Aorta (tissue), 5 donors: ENCODE measurements at regions not wholly inside any gene's neighbourhood (a gene's known extent, or its start where the extent isn't known, plus 50 kb on each side); places are given as distances from the start of the nearest gene placed in this dataset.

Experiments
- ATAC-seq: fragments of 200-7000 bp; cut with Tn5 transposase; one replicate; pipeline ENCODE4 v1.9.1; 2022; ENCODE audit warnings: moderate library complexity; ENCODE audit not compliant: low FRiP score
- DNase-seq, 2 donors: peaks; one replicate each; pipeline ENCODE4 v3.0.0-alpha.2; 2020
- H3K27ac ChIP-seq, 2 donors: one replicate each; pipeline ENCODE4 v1.5.1; 2013; ENCODE audit warnings: low read length in 2 of 2, mild to moderate bottlenecking in 2 of 2, moderate library complexity in 2 of 2, control low read depth in 1 of 2, inconsistent platforms in 1 of 2, low read depth in 1 of 2
- H3K27me3 ChIP-seq, 2 donors: one replicate each; pipeline ENCODE4 v1.6.1; 2013; ENCODE audit warnings: control low read depth in 1 of 2, low read length in 1 of 2, mild to moderate bottlenecking in 1 of 2, moderate library complexity in 1 of 2; ENCODE audit not compliant: insufficient read depth in 2 of 2, control insufficient read depth in 1 of 2
- H3K36me3 ChIP-seq, 2 donors: one replicate each; pipeline ENCODE4 v1.6.1; 2013; ENCODE audit warnings: control low read depth in 1 of 2, low read length in 1 of 2, mild to moderate bottlenecking in 1 of 2; ENCODE audit not compliant: insufficient read depth in 2 of 2, control insufficient read depth in 1 of 2
- H3K4me1 ChIP-seq, 2 donors: one replicate each; pipeline ENCODE4 v1.6.1; 2013; ENCODE audit warnings: low read length in 2 of 2, control low read depth in 1 of 2, mild to moderate bottlenecking in 1 of 2, moderate library complexity in 1 of 2; ENCODE audit not compliant: insufficient read depth in 2 of 2, control insufficient read depth in 1 of 2
- H3K4me3 ChIP-seq, 2 donors: one replicate each; pipeline ENCODE4 v1.5.1; 2013; ENCODE audit warnings: low read length in 2 of 2, control low read depth in 1 of 2, mild to moderate bottlenecking in 1 of 2
- H3K9me3 ChIP-seq: one replicate; pipeline ENCODE4 v1.6.1; 2013; ENCODE audit warnings: mild to moderate bottlenecking, low read length; ENCODE audit not compliant: control insufficient read depth
- WGBS, 2 donors: extraction: QIAGEN DNeasy Blood & Tissue Kit; methylation state at CpG; one replicate each; pipeline ENCODE4 v1.1.7; 2013; 5-methylcytosine and 5-hydroxymethylcytosine counted together
- intact Hi-C, 2 donors: fragments of 100-400 bp; cut with DNase I; formaldehyde crosslinking; loops; one replicate each; pipeline versions ENCODE4 v1.14.2 to v1.15.0; 2022
- donor health status: healthy with polysubstance abuse.
- donor health status: Bipolar disorder and iron deficiency.
- donor health status: DM: no; HTN: no; CAD: no.
- donor health status: DM: no; HTN: no; CAD: no.
- donor health status: DM: yes; HTN: yes; CAD: no.

- no peak overlapping the region for H3K27ac ChIP-seq
- ATAC-seq (no peak), DNase-seq (no peak)
- WGBS, 2 donors, result 89 to 93% methylated on average over 3 of the region's 3 CpGs
- H3K27me3 ChIP-seq, result no peaks in the 10 kb centered on the region
- H3K4me1 ChIP-seq, result peaks cover 0 to 7% of the 10 kb centered on the region in 2 donors
- no peak overlapping the region for H3K4me3 ChIP-seq
- intact Hi-C loops, result no loop called here
- H3K9me3 ChIP-seq, result no peaks in the 10 kb centered on the region
- H3K36me3 ChIP-seq, result no peaks in the 10 kb centered on the region
These were observed 928.7 kb downstream of the SLC4A3 start for GRCh38 chr2:220555961-220556630.

- intact Hi-C loops, result no loop called here
- DNase-seq (no peak), ATAC-seq (no peak)
- Histone ChIP-seq H3K36me3 (no peaks in the 10 kb centered on the region), H3K27me3 (no peaks in the 10 kb centered on the region), H3K4me3 (no peak overlapping the region), H3K4me1 (peaks cover 0 to 7% of the 10 kb centered on the region in 2 donors), H3K27ac (no peak overlapping the region), H3K9me3 (no peaks in the 10 kb centered on the region)
- WGBS, 2 donors, result 74 to 78% methylated on average over 1 of the region's 1 CpG
These were observed 929.2 kb downstream of the SLC4A3 start for GRCh38 chr2:220556658-220557057.

DNA sequence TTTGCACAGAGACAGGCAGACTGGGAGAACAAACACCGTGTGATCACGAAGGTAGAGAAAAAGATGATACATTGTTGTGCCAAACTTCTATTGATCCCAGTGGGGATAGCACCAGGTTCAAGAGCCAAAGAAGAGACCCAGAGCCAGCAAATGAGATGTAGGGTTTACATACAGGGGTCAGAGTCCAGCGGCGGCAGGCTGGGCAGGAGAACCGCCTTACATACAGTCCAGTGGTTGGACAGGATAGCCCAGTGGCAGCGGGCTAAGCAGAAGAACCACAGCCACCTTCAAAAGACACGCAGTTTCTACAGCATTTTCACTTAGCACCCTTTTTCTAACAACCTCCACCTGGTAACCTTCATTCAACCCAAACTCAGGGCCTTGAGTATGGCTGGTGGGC is 932.8 kb downstream of the SLC4A3 start:
- intact Hi-C loops, result no loop called here
- no peak overlapping the region for H3K27ac ChIP-seq
- no peaks in the 10 kb centered on the region for H3K4me1 ChIP-seq
- ATAC-seq (no peak), DNase-seq (no peak)
- no peaks in the 10 kb centered on the region for H3K9me3 ChIP-seq
- WGBS, 2 donors, result 96 to 98% methylated on average over 7 of the region's 7 CpGs
- no peak overlapping the region for H3K4me3 ChIP-seq
- H3K36me3 ChIP-seq, result no peaks in the 10 kb centered on the region
- no peaks in the 10 kb centered on the region for H3K27me3 ChIP-seq

DNA sequence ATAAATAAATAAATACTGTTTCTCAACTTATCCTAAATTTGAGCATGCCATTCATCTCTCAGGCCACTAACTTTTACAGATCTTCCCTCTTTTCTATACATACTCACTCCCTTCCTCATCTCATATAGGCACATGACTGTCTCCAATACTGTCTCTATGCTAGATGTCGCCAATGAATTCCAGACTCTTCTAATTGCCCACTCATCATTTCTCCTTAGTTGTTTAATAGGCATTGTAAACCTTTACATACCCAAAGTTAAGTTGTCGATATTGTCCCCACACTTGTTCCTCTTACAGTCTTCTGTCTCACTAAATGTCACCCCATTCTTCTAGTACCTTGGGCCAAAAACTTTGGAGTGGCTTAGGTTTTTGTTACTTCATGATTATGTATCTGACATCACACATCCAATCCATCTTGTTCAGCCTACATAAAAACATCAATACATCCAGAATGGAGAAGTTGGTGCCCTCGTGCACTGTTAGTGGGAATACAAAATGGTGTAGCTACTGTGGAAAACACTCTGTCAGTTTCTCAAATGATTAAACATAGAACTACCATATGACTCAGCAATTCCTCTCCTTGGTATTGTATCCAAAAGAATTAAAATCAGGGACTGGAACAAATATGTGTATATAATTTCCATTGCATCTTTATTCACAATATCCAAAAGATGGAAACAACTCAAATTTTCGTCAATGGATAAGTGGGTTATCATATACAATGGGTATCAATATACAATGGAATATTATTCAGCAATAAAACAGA is 935.1 kb downstream of the SLC4A3 start:
- no peaks in the 10 kb centered on the region for H3K4me1 ChIP-seq
- no peak for ATAC-seq
- WGBS, 2 donors, result 95 to 96% methylated on average over 4 of the region's 4 CpGs
- H3K36me3 ChIP-seq, result no peaks in the 10 kb centered on the region
- no peak overlapping the region for H3K4me3 ChIP-seq
- H3K27me3 ChIP-seq, result no peaks in the 10 kb centered on the region
- no peak overlapping the region for H3K27ac ChIP-seq
- intact Hi-C loops, result no loop called here
- DNase-seq, result no peak
- peaks cover 3% of the 10 kb centered on the region for H3K9me3 ChIP-seq

GRCh38 chr2:220568296-220568695 is 940.9 kb downstream of the SLC4A3 start:
- H3K4me3 ChIP-seq, result no peak overlapping the region
- no peaks in the 10 kb centered on the region for H3K4me1 ChIP-seq
- H3K27ac ChIP-seq, result no peak overlapping the region
- DNase-seq (no peak), ATAC-seq (no peak)
- H3K36me3 ChIP-seq, result no peaks in the 10 kb centered on the region
- no peaks in the 10 kb centered on the region for H3K27me3 ChIP-seq
- intact Hi-C loops, result no loop called here
- peaks cover 3% of the 10 kb centered on the region for H3K9me3 ChIP-seq
- WGBS, 2 donors, result 84 to 89% methylated on average over 8 of the region's 8 CpGs

GRCh38 chr2:220569112-220569897 is 941.9 kb downstream of the SLC4A3 start:
- no peak for ATAC-seq
- Histone ChIP-seq H3K27ac (no peak overlapping the region), H3K4me1 (no peaks in the 10 kb centered on the region), H3K9me3 (peaks cover 3% of the 10 kb centered on the region), H3K27me3 (no peaks in the 10 kb centered on the region), H3K4me3 (no peak overlapping the region), H3K36me3 (no peaks in the 10 kb centered on the region)
- WGBS, 2 donors, result 82 to 86% methylated on average over 8 of the region's 8 CpGs
- no peak for DNase-seq
- intact Hi-C loops, result no loop called here

GRCh38 chr2:220572385-220572784 is 945.0 kb downstream of the SLC4A3 start:
- H3K9me3 ChIP-seq, result no peaks in the 10 kb centered on the region
- no peaks in the 10 kb centered on the region for H3K36me3 ChIP-seq
- 92 to 96% methylated on average over 4 of the region's 4 CpGs for WGBS, 2 donors
- no peaks in the 10 kb centered on the region for H3K27me3 ChIP-seq
- ATAC-seq (no peak), DNase-seq (no peak)
- intact Hi-C loops, result no loop called here
- no peak overlapping the region for H3K4me3 ChIP-seq
- peaks cover 0 to 2% of the 10 kb centered on the region in 2 donors for H3K4me1 ChIP-seq
- no peak overlapping the region for H3K27ac ChIP-seq

DNA sequence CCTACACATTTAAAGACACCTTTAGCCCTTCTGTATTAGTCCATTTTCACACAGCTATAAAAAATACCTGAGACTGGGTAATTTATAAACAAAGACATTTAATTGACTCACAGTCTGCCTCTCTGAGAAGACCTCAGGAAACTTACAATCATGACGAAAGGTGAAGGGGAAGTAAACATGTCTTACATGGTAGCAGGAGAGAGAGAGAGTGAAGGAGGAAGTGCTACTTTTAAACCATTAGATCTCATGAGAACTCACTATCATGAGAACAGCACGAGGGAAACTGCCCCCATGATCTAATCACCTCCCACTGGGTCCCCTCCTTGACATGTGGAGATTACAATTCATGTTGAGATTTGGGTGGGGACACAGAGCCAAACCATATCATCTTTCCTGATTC is 946.6 kb downstream of the SLC4A3 start:
- ATAC-seq (no peak), DNase-seq (no peak)
- WGBS, 2 donors, result 75 to 76% methylated on average over 2 of the region's 2 CpGs
- Histone ChIP-seq H3K27me3 (no peaks in the 10 kb centered on the region), H3K4me1 (peaks cover 0 to 2% of the 10 kb centered on the region in 2 donors), H3K4me3 (no peak overlapping the region), H3K9me3 (no peaks in the 10 kb centered on the region), H3K36me3 (no peaks in the 10 kb centered on the region), H3K27ac (no peak overlapping the region)
- intact Hi-C loops, result no loop called here
